Activated CD8-positive, alpha-beta T cell treated with anti-CD3 and anti-CD28 coated beads, Interleukin-2, amount 10 ng/mL, durations not matched to agents 7 days and 5 days (primary cell): ENCODE measurements at regions not wholly inside any gene's neighbourhood (a gene's known extent, or its start where the extent isn't known, plus 50 kb on each side); places are given as distances from the start of the nearest gene placed in this dataset.

ENCODE experiments used
- ATAC-seq: fragments of 150-1000 bp; cut with Tn5 transposase; one replicate; pipeline ENCODE4 v1.10.0; 2021; ENCODE audit warnings: moderate library complexity
- CTCF ChIA-PET: fragments of 350-600 bp; sonication (Branson Sonifier 250); formaldehyde crosslinking; loops from one replicate; lab custom pipeline; 2021; ENCODE audit warnings: antibody characterized with exemption; lab: Charles Lee
- POLR2A ChIA-PET: fragments of 350-600 bp; sonication (Branson Sonifier 250); formaldehyde crosslinking; loops from one replicate; lab custom pipeline; 2021; ENCODE audit warnings: antibody characterized with exemption; lab: Charles Lee
- DNase-seq: peaks from one replicate; pipeline ENCODE4 v3.0.0-alpha.2; 2020
- H3K27ac Mint-ChIP-seq: one replicate; pipeline ENCODE4 v1.8.0; 2021; ENCODE audit warnings: mild to moderate bottlenecking, mixed read lengths
- H3K27me3 Mint-ChIP-seq: one replicate; pipeline ENCODE4 v1.8.0; 2021; ENCODE audit warnings: low read depth, mixed read lengths
- H3K36me3 Mint-ChIP-seq: one replicate; pipeline ENCODE4 v1.8.0; 2021; ENCODE audit warnings: low read depth, mixed read lengths
- H3K4me1 Mint-ChIP-seq: one replicate; pipeline ENCODE4 v1.8.0; 2021; ENCODE audit warnings: low read depth, mixed read lengths
- H3K4me3 Mint-ChIP-seq: one replicate; pipeline ENCODE4 v1.8.0; 2021; ENCODE audit warnings: mild to moderate bottlenecking, mixed read lengths
- H3K9me3 Mint-ChIP-seq: one replicate; pipeline ENCODE4 v1.8.0; 2022; ENCODE audit warnings: mixed read lengths; ENCODE audit not compliant: insufficient read depth

- ChIA-PET POLR2A (no interaction called here), CTCF (no interaction called here)
- H3K4me3 Mint-ChIP-seq = no peak overlapping the region
- no peaks in the 10 kb centered on the region for H3K27me3 Mint-ChIP-seq
- H3K27ac Mint-ChIP-seq = no peak overlapping the region
- H3K4me1 Mint-ChIP-seq = no peaks in the 10 kb centered on the region
- peaks cover 6% of the 10 kb centered on the region for H3K9me3 Mint-ChIP-seq
- DNase-seq = no peak
- no peak for ATAC-seq
- no peaks in the 10 kb centered on the region for H3K36me3 Mint-ChIP-seq
Observed at GRCh38 chr5:118042076-118042475, 946.3 kb downstream of the DTWD2 start.

- Mint-ChIP-seq H3K36me3 (no peaks in the 10 kb centered on the region), H3K4me1 (no peaks in the 10 kb centered on the region), H3K27ac (no peak overlapping the region), H3K27me3 (no peaks in the 10 kb centered on the region), H3K9me3 (peaks cover 6% of the 10 kb centered on the region), H3K4me3 (no peak overlapping the region)
- DNase-seq = no peak
- no peak for ATAC-seq
- CTCF ChIA-PET = no interaction called here
- POLR2A ChIA-PET = no interaction called here
Observed at GRCh38 chr5:118040496-118040895, 947.9 kb downstream of the DTWD2 start.

GRCh38 chr5:118033686-118034338, 954.5 kb downstream of the DTWD2 start:
- no peak overlapping the region for H3K4me3 Mint-ChIP-seq
- DNase-seq (no peak), ATAC-seq (no peak)
- H3K27ac Mint-ChIP-seq = no peak overlapping the region
- H3K36me3 Mint-ChIP-seq = no peaks in the 10 kb centered on the region
- no peaks in the 10 kb centered on the region for H3K4me1 Mint-ChIP-seq
- no peaks in the 10 kb centered on the region for H3K9me3 Mint-ChIP-seq
- H3K27me3 Mint-ChIP-seq = no peaks in the 10 kb centered on the region
- POLR2A ChIA-PET = no interaction called here
- CTCF ChIA-PET = no interaction called here

- Mint-ChIP-seq H3K36me3 (no peaks in the 10 kb centered on the region), H3K27ac (no peak overlapping the region), H3K4me1 (no peaks in the 10 kb centered on the region), H3K4me3 (no peak overlapping the region), H3K9me3 (no peaks in the 10 kb centered on the region), H3K27me3 (no peaks in the 10 kb centered on the region)
- ChIA-PET POLR2A (no interaction called here), CTCF (no interaction called here)
- ATAC-seq (no peak), DNase-seq (no peak)
Observed at GRCh38 chr5:118029807-118030206, 958.5 kb downstream of the DTWD2 start.

GRCh38 chr5:118022062-118022461, 966.3 kb downstream of the DTWD2 start:
- H3K27ac Mint-ChIP-seq = no peak overlapping the region
- no peaks in the 10 kb centered on the region for H3K9me3 Mint-ChIP-seq
- POLR2A ChIA-PET = no interaction called here
- H3K36me3 Mint-ChIP-seq = no peaks in the 10 kb centered on the region
- H3K27me3 Mint-ChIP-seq = no peaks in the 10 kb centered on the region
- DNase-seq = no peak
- no peak overlapping the region for H3K4me3 Mint-ChIP-seq
- CTCF ChIA-PET = no interaction called here
- no peaks in the 10 kb centered on the region for H3K4me1 Mint-ChIP-seq
- no peak for ATAC-seq

- H3K4me3 Mint-ChIP-seq = no peak overlapping the region
- H3K9me3 Mint-ChIP-seq = no peaks in the 10 kb centered on the region
- ATAC-seq (no peak), DNase-seq (no peak)
- no peaks in the 10 kb centered on the region for H3K4me1 Mint-ChIP-seq
- H3K36me3 Mint-ChIP-seq = no peaks in the 10 kb centered on the region
- ChIA-PET CTCF (no interaction called here), POLR2A (no interaction called here)
- no peaks in the 10 kb centered on the region for H3K27me3 Mint-ChIP-seq
- H3K27ac Mint-ChIP-seq = no peak overlapping the region
Observed at GRCh38 chr5:118017536-118017935, 970.8 kb downstream of the DTWD2 start.

GRCh38 chr5:118016396-118016795, 972.0 kb downstream of the DTWD2 start:
- ChIA-PET POLR2A (no interaction called here), CTCF (no interaction called here)
- no peak overlapping the region for H3K4me3 Mint-ChIP-seq
- H3K9me3 Mint-ChIP-seq = no peaks in the 10 kb centered on the region
- H3K27ac Mint-ChIP-seq = no peak overlapping the region
- no peaks in the 10 kb centered on the region for H3K36me3 Mint-ChIP-seq
- ATAC-seq (no peak), DNase-seq (no peak)
- no peaks in the 10 kb centered on the region for H3K4me1 Mint-ChIP-seq
- H3K27me3 Mint-ChIP-seq = no peaks in the 10 kb centered on the region

- ChIA-PET CTCF (no interaction called here), POLR2A (no interaction called here)
- Mint-ChIP-seq H3K36me3 (no peaks in the 10 kb centered on the region), H3K4me3 (no peak overlapping the region), H3K4me1 (no peaks in the 10 kb centered on the region), H3K27ac (no peak overlapping the region), H3K9me3 (no peaks in the 10 kb centered on the region), H3K27me3 (no peaks in the 10 kb centered on the region)
- ATAC-seq = no peak
- no peak for DNase-seq
Observed at GRCh38 chr5:118015511-118015910, 972.8 kb downstream of the DTWD2 start.

GRCh38 chr5:118009741-118010297, 978.5 kb downstream of the DTWD2 start:
- ATAC-seq (no peak), DNase-seq (no peak)
- Mint-ChIP-seq H3K4me3 (no peak overlapping the region), H3K36me3 (no peaks in the 10 kb centered on the region), H3K27ac (no peak overlapping the region), H3K9me3 (no peaks in the 10 kb centered on the region), H3K27me3 (no peaks in the 10 kb centered on the region), H3K4me1 (no peaks in the 10 kb centered on the region)
- ChIA-PET CTCF (no interaction called here), POLR2A (no interaction called here)

GRCh38 chr5:118008779-118009178, 979.6 kb downstream of the DTWD2 start:
- no peak for ATAC-seq

GRCh38 chr5:118007262-118007661, 981.1 kb downstream of the DTWD2 start:
- ATAC-seq = no peak
- POLR2A ChIA-PET = no interaction called here
- H3K4me3 Mint-ChIP-seq = no peak overlapping the region
- no peaks in the 10 kb centered on the region for H3K27me3 Mint-ChIP-seq
- DNase-seq = no peak
- H3K36me3 Mint-ChIP-seq = no peaks in the 10 kb centered on the region
- H3K4me1 Mint-ChIP-seq = no peaks in the 10 kb centered on the region
- CTCF ChIA-PET = no interaction called here
- H3K27ac Mint-ChIP-seq = no peak overlapping the region
- no peaks in the 10 kb centered on the region for H3K9me3 Mint-ChIP-seq

More at GRCh38 chr5:118008779-118009178, 979.6 kb downstream of the DTWD2 start:
- ChIA-PET POLR2A (no interaction called here), CTCF (no interaction called here)
- H3K27me3 Mint-ChIP-seq = no peaks in the 10 kb centered on the region
- H3K4me1 Mint-ChIP-seq = no peaks in the 10 kb centered on the region
- no peak for DNase-seq
- no peaks in the 10 kb centered on the region for H3K36me3 Mint-ChIP-seq
- no peak overlapping the region for H3K27ac Mint-ChIP-seq
- H3K9me3 Mint-ChIP-seq = no peaks in the 10 kb centered on the region
- no peak overlapping the region for H3K4me3 Mint-ChIP-seq

- ChIA-PET CTCF (no interaction called here), POLR2A (no interaction called here)
- H3K27me3 Mint-ChIP-seq = no peaks in the 10 kb centered on the region
- no peak overlapping the region for H3K27ac Mint-ChIP-seq
- no peak overlapping the region for H3K4me3 Mint-ChIP-seq
- H3K4me1 Mint-ChIP-seq = no peaks in the 10 kb centered on the region
- H3K36me3 Mint-ChIP-seq = no peaks in the 10 kb centered on the region
- no peaks in the 10 kb centered on the region for H3K9me3 Mint-ChIP-seq
- no peak for DNase-seq
- no peak for ATAC-seq
Observed at GRCh38 chr5:118006219-118006618, 982.1 kb downstream of the DTWD2 start.
